HepG2 (cell line): ENCODE measurements at regions not wholly inside any gene's neighbourhood (a gene's known extent, or its start where the extent isn't known, plus 50 kb on each side); places are given as distances from the start of the nearest gene placed in this dataset.

ENCODE experiments used
- CAMTA2 ChIP-seq: sonication (generic); formaldehyde crosslinking; IDR thresholded peaks from 2 replicates; pipeline ENCODE4 v1.4.0; 2020; ENCODE audit warnings: mild to moderate bottlenecking, missing genetic modification reagents, borderline replicate concordance
- DRAP1 ChIP-seq: IDR thresholded peaks from 2 replicates; pipeline ENCODE4 v1.6.1; 2016; ENCODE audit warnings: missing genetic modification reagents, missing compliant biosample characterization
- FOSL1 ChIP-seq: sonication (generic); formaldehyde crosslinking; IDR thresholded peaks from 2 replicates; pipeline ENCODE4 v1.9.0; 2021; ENCODE audit warnings: missing genetic modification reagents, borderline replicate concordance
- GFI1 ChIP-seq: sonication (generic); formaldehyde crosslinking; IDR thresholded peaks from 2 replicates; pipeline ENCODE4 v1.5.0; 2020; ENCODE audit warnings: missing genetic modification reagents, mild to moderate bottlenecking, borderline replicate concordance
- GZF1 ChIP-seq: sonication (generic); formaldehyde crosslinking; IDR thresholded peaks from 2 replicates; pipeline ENCODE4 v1.5.1; 2020; ENCODE audit warnings: mild to moderate bottlenecking, missing genetic modification reagents
- HOXA5 ChIP-seq: sonication (generic); formaldehyde crosslinking; IDR thresholded peaks from 2 replicates; pipeline ENCODE4 v1.4.0; 2020; ENCODE audit warnings: missing genetic modification reagents
- KDM4B ChIP-seq: sonication (generic); formaldehyde crosslinking; IDR thresholded peaks from 2 replicates; pipeline ENCODE4 v1.4.0; 2020; ENCODE audit warnings: missing genetic modification reagents
- MEIS1 ChIP-seq: sonication (generic); formaldehyde crosslinking; IDR thresholded peaks from 2 replicates; pipeline ENCODE4 v1.9.0; 2021; ENCODE audit warnings: mild to moderate bottlenecking, missing genetic modification reagents, moderate library complexity, borderline replicate concordance
- MTF1 ChIP-seq: sonication (generic); formaldehyde crosslinking; IDR thresholded peaks from 2 replicates; pipeline ENCODE4 v1.5.0; 2020; ENCODE audit warnings: missing genetic modification reagents
- REL ChIP-seq: sonication (generic); formaldehyde crosslinking; conservative IDR thresholded peaks from 2 replicates; pipeline ENCODE4 v1.8.0; 2022; ENCODE audit warnings: mild to moderate bottlenecking, missing genetic modification reagents, moderate library complexity
- SMAD3 ChIP-seq: sonication (generic); formaldehyde crosslinking; IDR thresholded peaks from 2 replicates; pipeline ENCODE4 v1.4.0; 2020; ENCODE audit warnings: missing genetic modification reagents
- SMARCC2 ChIP-seq: fragments of 450-650 bp; IDR thresholded peaks from 2 replicates; pipeline ENCODE4 v1.6.1; 2017; ENCODE audit warnings: antibody characterized with exemption, mild to moderate bottlenecking
- STAG1 ChIP-seq: sonication (generic); formaldehyde crosslinking; IDR thresholded peaks from 2 replicates; pipeline ENCODE4 v1.4.0; 2020; ENCODE audit warnings: missing genetic modification reagents
- TBP ChIP-seq: sonication (generic); formaldehyde crosslinking; IDR thresholded peaks from 2 replicates; pipeline ENCODE4 v1.5.0; 2020; ENCODE audit warnings: missing genetic modification reagents
- ZBTB44 ChIP-seq: sonication (generic); formaldehyde crosslinking; IDR thresholded peaks from 2 replicates; pipeline ENCODE4 v1.4.0; 2020; ENCODE audit warnings: missing genetic modification reagents
- ZFP36L1 ChIP-seq: sonication (generic); formaldehyde crosslinking; IDR thresholded peaks from 2 replicates; pipeline ENCODE4 v1.8.0; 2022; ENCODE audit warnings: mild to moderate bottlenecking, missing genetic modification reagents, moderate library complexity
- ZFP37 ChIP-seq: sonication (generic); formaldehyde crosslinking; IDR thresholded peaks from 2 replicates; pipeline ENCODE4 v1.4.0; 2020; ENCODE audit warnings: missing genetic modification reagents, borderline replicate concordance
- ZMYM3 ChIP-seq: sonication (generic); formaldehyde crosslinking; IDR thresholded peaks from 2 replicates; pipeline ENCODE4 v1.5.1; 2020; ENCODE audit warnings: mild to moderate bottlenecking, missing genetic modification reagents
- ZNF10 ChIP-seq: sonication (generic); formaldehyde crosslinking; IDR thresholded peaks from 2 replicates; pipeline ENCODE4 v1.4.0; 2020; ENCODE audit warnings: mild to moderate bottlenecking, low read depth, missing genetic modification reagents, borderline replicate concordance
- ZNF101 ChIP-seq: sonication (generic); formaldehyde crosslinking; IDR thresholded peaks from 2 replicates; pipeline ENCODE4 v1.4.0; 2020; ENCODE audit warnings: mild to moderate bottlenecking, low read depth, missing genetic modification reagents, borderline replicate concordance
- ZNF260 ChIP-seq: sonication (generic); formaldehyde crosslinking; IDR thresholded peaks from 2 replicates; pipeline ENCODE4 v1.4.0; 2020; ENCODE audit warnings: missing genetic modification reagents, low read depth, mild to moderate bottlenecking, borderline replicate concordance
- ZNF326 ChIP-seq: sonication (generic); formaldehyde crosslinking; IDR thresholded peaks from 2 replicates; pipeline ENCODE4 v1.4.0; 2020; ENCODE audit warnings: missing genetic modification reagents, borderline replicate concordance
- ZNF362 ChIP-seq: sonication (generic); formaldehyde crosslinking; IDR thresholded peaks from 2 replicates; pipeline ENCODE4 v1.4.0; 2020; ENCODE audit warnings: missing genetic modification reagents, mild to moderate bottlenecking, borderline replicate concordance
- ZNF431 ChIP-seq: sonication (generic); formaldehyde crosslinking; IDR thresholded peaks from 2 replicates; pipeline ENCODE4 v1.9.0; 2022; ENCODE audit warnings: missing genetic modification reagents, low read depth, mild to moderate bottlenecking, borderline replicate concordance
- ZNF639 ChIP-seq: conservative IDR thresholded peaks from 2 replicates; pipeline ENCODE4 v1.6.1; 2018; ENCODE audit warnings: missing genetic modification reagents
- ZNF891 ChIP-seq: sonication (generic); formaldehyde crosslinking; IDR thresholded peaks from 2 replicates; pipeline ENCODE4 v1.5.0; 2020; ENCODE audit warnings: mild to moderate bottlenecking, missing genetic modification reagents

- no peak for TF ChIP-seq ZNF260 (CRISPR knock-in tag)
- no peak for TF ChIP-seq ZFP36L1 (CRISPR knock-in tag)
- peak; percentile 26; the same call in 1 of the 2 replicates for TF ChIP-seq HOXA5 (CRISPR knock-in tag)
- no peak for TF ChIP-seq ZNF101
- TF ChIP-seq GFI1 (CRISPR knock-in tag) = no peak
- no peak for TF ChIP-seq FOSL1
- TF ChIP-seq DRAP1 (CRISPR knock-in tag) = no peak
- no peak for TF ChIP-seq GZF1
- TF ChIP-seq REL (CRISPR knock-in tag) = no peak
- no peak for TF ChIP-seq CAMTA2 (CRISPR knock-in tag)
- no peak for TF ChIP-seq MTF1 (CRISPR knock-in tag)
- TF ChIP-seq ZNF10 (CRISPR knock-in tag) = no peak
- TF ChIP-seq ZNF362 = peak; percentile 69; the same call in 1 of the 2 replicates
- no peak for TF ChIP-seq SMAD3 (CRISPR knock-in tag)
- TF ChIP-seq ZNF431 = no peak
- TF ChIP-seq STAG1 (CRISPR knock-in tag) = peak; percentile 36
- TF ChIP-seq TBP = no peak
- no peak for TF ChIP-seq ZNF639 (CRISPR knock-in tag)
- no peak for TF ChIP-seq ZMYM3 (CRISPR knock-in tag)
- TF ChIP-seq ZNF326 (CRISPR knock-in tag) = no peak
- TF ChIP-seq MEIS1 (CRISPR knock-in tag) = no peak
- no peak for TF ChIP-seq SMARCC2
- TF ChIP-seq KDM4B (CRISPR knock-in tag) = no peak
- TF ChIP-seq ZFP37 (CRISPR knock-in tag) = no peak
- no peak for TF ChIP-seq ZNF891
- TF ChIP-seq ZBTB44 (CRISPR knock-in tag) = no peak
Measured at GRCh38 chr19:24029941-24030636, 56.9 kb upstream of the ZNF254 start (continued).
